H1 (cell line): ENCODE measurements at regions not wholly inside any gene's neighbourhood (a gene's known extent, or its start where the extent isn't known, plus 50 kb on each side); places are given as distances from the start of the nearest gene placed in this dataset.

ENCODE experiments used
- TAF1 ChIP-seq: IDR thresholded peaks from 2 replicates; pipeline ENCODE4 v1.6.1; 2011; ENCODE audit warnings: mild to moderate bottlenecking, low read depth, low read length
- TEAD4 ChIP-seq: IDR thresholded peaks from 2 replicates; pipeline ENCODE4 v1.6.1; 2012; ENCODE audit warnings: low read depth, low read length, inconsistent platforms, mixed read lengths

- TF ChIP-seq TEAD4 = no peak
- TF ChIP-seq TAF1 = no peak
- TF ChIP-seq, all 59 proteins: peak for 0
Measured at GRCh38 chr7:16113058-16113457, 308.3 kb downstream of the CRPPA start (continued).
